GF-D8 (cell line): ENCODE measurements at regions not wholly inside any gene's neighbourhood (a gene's known extent, or its start where the extent isn't known, plus 50 kb on each side); places are given as distances from the start of the nearest gene placed in this dataset.

Experiments
- DNase-seq: peaks from one replicate; lab custom pipeline; 2025; lab: John Stamatoyannopoulos, UW

DNA sequence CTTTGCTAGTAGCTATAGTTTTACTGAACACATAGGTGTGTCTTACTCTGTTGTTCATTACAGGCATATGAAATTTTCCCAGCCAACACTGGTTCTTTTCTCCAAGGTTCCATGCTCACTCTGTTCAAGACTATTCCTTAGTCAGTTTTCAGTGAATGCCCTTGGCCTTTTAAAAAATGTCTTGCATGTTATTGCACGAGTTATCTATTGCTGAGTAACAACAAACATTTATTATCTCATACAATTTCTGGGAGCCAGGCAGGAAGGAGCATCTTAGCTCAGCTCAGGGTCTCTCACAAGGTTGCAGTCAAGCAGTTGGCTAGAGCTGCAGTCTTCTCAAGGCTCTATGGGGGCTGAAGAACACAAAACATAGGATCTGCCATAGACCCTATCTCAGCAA, 223.5 kb downstream of the BTG1 start:
- no peak for DNase-seq

- no peak for DNase-seq
Observed at GRCh38 chr12:91921555-91921954, 224.1 kb downstream of the BTG1 start.

GRCh38 chr12:91920741-91921140, 224.9 kb downstream of the BTG1 start:
- no peak for DNase-seq

- no peak for DNase-seq
Observed at GRCh38 chr12:91920276-91920675, 225.4 kb downstream of the BTG1 start.

DNA sequence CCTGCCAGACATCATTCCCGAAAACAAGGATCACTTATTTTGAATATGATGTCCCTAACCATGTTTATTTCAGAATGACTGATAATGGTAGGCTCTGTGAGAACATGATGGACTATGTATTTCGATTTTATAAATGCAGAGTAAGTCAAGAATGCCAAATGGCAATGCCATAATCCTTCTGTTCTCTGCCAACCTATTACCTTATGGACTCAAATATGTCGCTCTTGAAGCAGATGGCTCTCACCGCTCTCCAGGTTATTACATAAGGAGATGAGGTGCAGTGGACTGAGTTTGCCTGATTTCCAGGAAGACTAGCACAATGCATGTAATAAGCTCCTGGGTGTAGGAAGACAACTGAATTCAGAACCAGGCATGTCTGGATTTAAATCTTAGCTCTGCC, 227.2 kb downstream of the BTG1 start:
- DNase-seq: no peak

- DNase-seq: no peak
Observed at GRCh38 chr12:91914701-91915100, 230.9 kb downstream of the BTG1 start.

DNA sequence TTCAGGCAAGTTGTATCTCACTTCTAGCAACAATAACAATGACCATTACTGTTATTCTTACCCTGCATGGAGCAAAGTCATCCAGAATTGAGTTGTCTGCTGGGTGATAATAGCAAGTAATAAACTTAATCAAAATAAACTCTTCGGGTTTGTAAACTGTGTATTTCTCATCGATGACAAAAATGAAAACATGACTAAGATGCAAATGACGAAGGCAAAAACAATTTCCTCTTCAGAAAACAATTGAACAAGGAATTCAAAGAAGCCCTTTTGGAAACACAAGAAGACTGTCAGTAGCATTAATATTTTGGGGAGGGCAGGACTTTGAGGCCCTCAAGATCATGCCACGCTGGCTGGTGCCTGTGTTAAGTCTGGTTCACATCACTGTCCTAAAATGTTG, 232.0 kb downstream of the BTG1 start:
- no peak for DNase-seq

GRCh38 chr12:91913124-91913523, 232.5 kb downstream of the BTG1 start:
- no peak for DNase-seq

- no peak for DNase-seq
Observed at GRCh38 chr12:91912178-91912577, 233.5 kb downstream of the BTG1 start.

DNA sequence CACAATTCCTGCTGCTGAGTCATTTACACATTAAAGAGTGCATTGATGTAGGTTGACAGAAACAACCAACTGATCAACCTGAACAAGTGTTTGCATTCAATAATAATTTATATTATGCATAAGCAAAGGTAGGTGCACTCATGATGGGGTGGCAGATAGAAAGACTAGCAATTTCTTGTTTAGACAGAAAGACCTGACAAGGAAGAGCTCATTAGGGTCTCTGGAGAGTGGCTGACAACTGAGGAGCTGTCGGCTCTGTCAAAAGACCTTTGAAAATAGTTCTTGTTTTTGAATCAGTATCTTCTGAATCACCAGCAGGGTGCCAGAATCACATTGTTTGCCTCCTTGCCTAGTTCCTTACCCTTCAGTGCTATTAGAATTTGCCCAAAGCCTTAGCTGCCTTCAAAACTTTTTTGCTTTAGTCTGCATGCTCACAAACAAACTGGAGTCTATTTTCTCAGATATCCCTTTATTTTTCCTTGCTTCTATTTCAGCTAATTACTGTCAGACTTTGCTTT, 234.7 kb downstream of the BTG1 start:
- DNase-seq: no peak

GRCh38 chr12:91902860-91903683, 242.6 kb downstream of the BTG1 start:
- DNase-seq: no peak

DNA sequence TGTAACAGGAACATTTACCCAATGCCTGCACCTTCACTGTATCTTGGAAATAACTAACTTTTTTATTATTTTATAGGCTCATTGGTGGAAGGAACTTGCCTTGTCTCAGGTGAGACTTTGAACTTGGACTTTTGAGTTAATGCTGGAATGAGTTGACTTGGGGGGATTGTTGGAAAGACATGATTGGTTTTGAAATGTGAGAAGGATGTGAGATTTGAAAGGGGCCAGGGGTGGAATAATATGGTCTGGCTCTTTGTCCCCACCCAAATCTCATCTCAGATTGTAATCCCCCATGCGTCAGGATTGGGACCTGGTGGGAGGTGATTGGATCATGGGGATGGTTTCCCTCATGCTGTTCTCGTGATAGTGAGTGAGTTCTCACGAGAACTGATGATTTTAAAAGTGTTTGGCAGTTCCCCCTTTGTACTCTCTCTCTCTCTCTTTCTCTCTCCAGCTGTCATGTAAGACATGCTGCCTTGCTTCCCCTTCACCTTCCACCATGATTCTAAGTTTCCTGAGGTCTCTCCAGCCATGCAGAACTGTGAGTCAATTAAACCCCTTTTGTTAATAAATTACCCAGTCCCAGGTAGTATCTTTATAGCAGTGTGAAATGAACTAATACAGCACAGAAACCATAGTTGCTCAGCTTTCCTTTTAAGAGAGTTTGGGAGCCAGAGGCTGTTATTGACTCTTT, 244.1 kb downstream of the BTG1 start:
- no peak for DNase-seq

DNA sequence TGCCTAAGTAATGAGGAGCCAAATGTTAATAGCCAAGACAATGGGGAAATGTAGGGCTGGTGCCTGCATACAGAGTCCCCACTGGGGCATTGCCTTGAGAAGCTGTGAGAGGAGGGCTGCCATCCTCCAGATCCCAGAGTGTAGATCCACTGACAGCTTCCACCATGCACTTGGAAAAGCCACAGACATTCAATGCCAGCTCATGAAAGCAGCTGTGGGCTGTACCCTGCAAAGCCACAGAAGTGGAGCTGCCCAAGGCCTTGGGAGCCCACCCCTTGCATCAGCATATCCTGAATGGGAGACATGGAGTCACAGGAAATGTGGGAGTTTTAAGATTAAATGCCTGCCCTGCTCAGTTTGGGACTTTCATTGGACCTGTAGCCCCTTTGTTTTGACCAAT, 244.7 kb downstream of the BTG1 start:
- no peak for DNase-seq

GRCh38 chr12:91899056-91899455, 246.6 kb downstream of the BTG1 start:
- no peak for DNase-seq

- no peak for DNase-seq
Observed at GRCh38 chr12:91897025-91897515, 248.6 kb downstream of the BTG1 start.

DNA sequence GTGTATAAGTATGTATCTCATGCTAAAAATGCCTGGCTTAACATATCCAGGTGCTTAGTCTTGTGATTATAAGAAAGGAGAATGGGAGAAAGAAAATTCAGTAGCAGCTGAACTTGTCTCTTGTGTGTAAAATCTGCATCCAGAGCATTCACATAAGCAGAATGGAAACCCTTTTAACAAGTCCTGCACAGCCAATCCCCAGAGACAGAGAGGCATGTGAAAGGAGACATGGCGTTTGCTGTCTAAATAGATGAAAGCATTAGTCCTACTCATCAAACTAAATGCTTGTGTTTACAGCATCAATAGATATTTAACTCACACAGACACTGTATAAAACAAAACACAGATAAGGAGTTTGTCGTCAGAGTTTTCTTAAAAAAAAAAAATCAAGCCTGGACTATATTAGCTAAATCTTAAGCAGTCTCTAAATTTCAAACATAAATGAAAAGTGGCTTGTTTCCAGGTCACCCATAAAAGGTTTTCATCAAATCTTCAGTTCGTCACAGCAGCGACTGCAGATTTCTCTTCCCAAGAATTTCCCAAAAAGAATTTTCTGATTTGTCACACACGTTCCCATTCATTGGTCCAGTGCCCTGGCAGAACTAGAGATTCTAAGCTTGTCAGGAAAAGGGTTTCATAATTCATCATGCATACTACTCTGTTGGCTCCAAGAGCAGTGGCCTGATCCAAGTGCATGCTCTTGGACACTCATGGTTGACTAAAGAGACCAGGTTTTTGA, 249.2 kb downstream of the BTG1 start:
- no peak for DNase-seq

GRCh38 chr12:91894911-91895310, 250.7 kb downstream of the BTG1 start:
- DNase-seq: no peak

DNA sequence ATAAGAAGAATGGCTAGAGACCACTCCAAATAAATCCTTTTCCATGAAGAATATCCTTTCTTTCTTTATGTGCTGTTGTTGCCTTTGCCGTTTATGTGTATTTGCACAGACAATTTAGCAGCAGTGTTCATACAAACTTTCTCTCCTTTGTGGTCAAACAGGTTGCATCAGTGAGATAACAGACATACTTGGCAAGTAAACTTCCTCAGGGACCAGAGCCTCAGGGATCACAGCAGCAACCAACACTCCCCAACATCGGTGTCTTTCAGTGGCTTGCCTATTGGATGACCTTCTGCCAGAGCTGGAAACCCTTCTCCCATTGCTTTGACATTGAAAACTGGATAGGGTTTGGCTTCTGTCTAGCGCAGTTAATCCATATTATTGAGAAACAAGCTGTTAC, 252.2 kb downstream of the BTG1 start:
- DNase-seq: no peak

DNA sequence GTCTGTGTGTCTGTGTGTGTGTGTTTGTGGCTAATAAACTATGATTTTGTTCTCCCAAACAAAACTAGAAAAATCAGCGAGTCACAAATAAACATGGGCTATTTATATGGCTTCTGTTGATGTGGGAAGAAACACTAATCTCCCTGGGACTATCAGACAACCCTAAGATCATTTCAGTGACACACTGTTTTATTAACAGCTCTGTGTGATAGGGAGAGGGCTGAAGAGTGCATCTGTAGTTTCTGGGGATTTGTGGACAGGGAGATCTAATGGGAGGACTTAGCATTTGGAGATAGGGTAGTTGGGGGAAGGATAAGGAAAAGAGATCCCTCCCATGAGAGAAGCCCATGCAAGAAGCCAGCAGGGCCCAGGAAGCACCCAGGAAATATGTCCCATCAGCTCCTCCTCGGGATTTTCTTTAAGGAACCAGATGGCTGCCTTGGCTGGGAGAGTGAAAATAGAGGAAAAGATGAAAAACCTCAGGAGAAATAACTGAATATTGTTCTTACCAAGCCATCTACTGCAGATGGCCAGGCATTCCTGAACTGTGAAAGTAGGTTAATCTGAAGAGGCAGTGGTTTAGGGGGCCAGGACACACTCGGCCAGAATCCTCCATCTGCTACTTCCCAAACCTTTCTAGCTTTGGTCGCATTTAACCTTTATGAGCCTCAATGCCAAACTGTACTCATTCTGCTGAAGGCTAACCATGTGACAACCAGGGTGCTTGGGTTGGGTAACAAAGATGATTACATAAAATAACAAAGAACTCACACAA, 253.4 kb downstream of the BTG1 start:
- DNase-seq: no peak

GRCh38 chr12:91890742-91891141, 254.9 kb downstream of the BTG1 start:
- DNase-seq: no peak

- DNase-seq: no peak
Observed at GRCh38 chr12:91889910-91890309, 255.7 kb downstream of the BTG1 start.

GRCh38 chr12:91889059-91889458, 256.6 kb downstream of the BTG1 start:
- no peak for DNase-seq
